HCT116 (cell line): ENCODE measurements at regions not wholly inside any gene's neighbourhood (a gene's known extent, or its start where the extent isn't known, plus 50 kb on each side); places are given as distances from the start of the nearest gene placed in this dataset.

Experiments
- ATAC-seq: fragments of 200-7000 bp; cut with Tn5 transposase; 2 replicates; pipeline ENCODE4 v1.9.1; 2020; ENCODE audit warnings: mild to moderate bottlenecking, moderate library complexity
- BruUV-seq: library from RNA; stranded (reverse); fragments of 400-500 nt; replicated peaks from 2 replicates; lab custom pipeline; 2021; lab: Mats Ljungman, UMichigan
- CTCF ChIA-PET: fragments of 300-600 bp; sonication (Branson Sonifier 250); formaldehyde crosslinking; loops from one replicate; lab custom pipeline; 2021; ENCODE audit warnings: antibody characterized with exemption; lab: Charles Lee
- POLR2A ChIA-PET: fragments of 300-600, 350-600 bp; sonication (Branson Sonifier 250); formaldehyde crosslinking; loops from one replicate; lab custom pipeline; 2021; ENCODE audit warnings: antibody characterized with exemption; lab: Charles Lee
- RAD21 ChIA-PET, 2 experiments: fragments of 300-600 bp; sonication (Branson Sonifier 250); formaldehyde crosslinking; loops; one replicate each; lab custom pipeline; 2023; ENCODE audit warnings: low total read pairs in 2 of 2; ENCODE audit not compliant: uncharacterized antibody in 2 of 2, unreplicated experiment in 2 of 2, low non-redundant PET in 1 of 2; lab: Charles Lee
- DNase-seq: peaks from one replicate; pipeline ENCODE4 v3.0.0-alpha.2; 2010; ENCODE audit warnings: low read depth, low spot score
- H2AFZ ChIP-seq: fragments of 200-600 bp; shearing (Covaris generic), sonication (generic); 2 replicates; pipeline ENCODE4 v1.6.1; 2017; ENCODE audit warnings: low read depth, mixed run types, mixed read lengths, antibody characterized with exemption, low read length; ENCODE audit not compliant: poor library complexity, severe bottlenecking
- H3K27ac ChIP-seq: 2 replicates; pipeline ENCODE4 v1.5.1; 2012; ENCODE audit warnings: low read depth, low read length
- H3K27me3 ChIP-seq: fragments of 200-600 bp; sonication (generic); 2 replicates; pipeline ENCODE4 v1.6.1; 2016; ENCODE audit warnings: mixed run types, low read length, mixed read lengths; ENCODE audit not compliant: insufficient read depth
- H3K36me3 ChIP-seq, 2 experiments: fragments of 200-500 bp in 1 of 2; fragments of 200-600 bp in 1 of 2; sonication (Bioruptor generic) in 1 of 2; sonication (generic) in 1 of 2; 2 replicates each; pipeline versions ENCODE4 v1.5.1 to v1.6.1; 2014 to 2016; ENCODE audit warnings: low read length in 2 of 2, inconsistent platforms in 1 of 2, mixed read lengths in 1 of 2, mixed run types in 1 of 2; ENCODE audit not compliant: insufficient read depth in 2 of 2, control insufficient read depth in 1 of 2
- H3K4me1 ChIP-seq, 2 experiments: fragments of 200-600 bp in 1 of 2; sonication (generic) in 1 of 2; 2 replicates each; pipeline versions ENCODE4 v1.5.1 to v1.6.1; 2012 to 2017; ENCODE audit warnings: low read length in 2 of 2, inconsistent platforms in 1 of 2, mild to moderate bottlenecking in 1 of 2, mixed read lengths in 1 of 2, mixed run types in 1 of 2, moderate library complexity in 1 of 2; ENCODE audit not compliant: insufficient read depth in 2 of 2, control insufficient read depth in 1 of 2
- H3K4me2 ChIP-seq: fragments of 200-600 bp; sonication (generic); 2 replicates; pipeline ENCODE4 v1.6.1; 2017; ENCODE audit warnings: mixed run types, low read length, mixed read lengths
- H3K4me3 ChIP-seq, 2 experiments: fragments of 200-600 bp in 1 of 2; sonication (generic) in 1 of 2; replicated peaks in 1 of 2; 2 replicates each; pipeline ENCODE4 v1.5.1; 2011 to 2016; ENCODE audit warnings: low read length in 2 of 2, control low read depth in 1 of 2, low read depth in 1 of 2, mild to moderate bottlenecking in 1 of 2, mixed read lengths in 1 of 2, mixed run types in 1 of 2
- H3K79me2 ChIP-seq: fragments of 200-600 bp; sonication (generic); 2 replicates; pipeline ENCODE4 v1.6.1; 2017; ENCODE audit warnings: mild to moderate bottlenecking, mixed run types, low read length, moderate library complexity, mixed read lengths; ENCODE audit not compliant: insufficient read depth
- H3K9ac ChIP-seq: fragments of 200-600 bp; sonication (generic); 2 replicates; pipeline ENCODE4 v1.6.1; 2016; ENCODE audit warnings: low read length, mixed read lengths
- H3K9me2 ChIP-seq: fragments of 200-600 bp; sonication (generic), shearing (Covaris generic); 2 replicates; pipeline ENCODE4 v1.6.1; 2017; ENCODE audit warnings: mixed run types, mild to moderate bottlenecking, moderate library complexity; ENCODE audit not compliant: insufficient read depth
- H3K9me3 ChIP-seq, 2 experiments: fragments of 200-500 bp in 1 of 2; fragments of 200-600 bp in 1 of 2; sonication (Bioruptor generic) in 1 of 2; sonication (generic) in 1 of 2; 2 replicates each; pipeline ENCODE4 v1.6.1; 2014 to 2017; ENCODE audit warnings: low read length in 2 of 2, mixed read lengths in 2 of 2, inconsistent platforms in 1 of 2, low read depth in 1 of 2, mild to moderate bottlenecking in 1 of 2, mixed run types in 1 of 2, moderate library complexity in 1 of 2; ENCODE audit not compliant: control insufficient read depth in 1 of 2, insufficient read depth in 1 of 2
- H4K20me1 ChIP-seq: fragments of 200-600 bp; sonication (generic), shearing (Covaris generic); 2 replicates; pipeline ENCODE4 v1.6.1; 2017; ENCODE audit warnings: mixed run types, mild to moderate bottlenecking, moderate library complexity; ENCODE audit not compliant: insufficient read depth
- CEBPB ChIP-seq: IDR thresholded peaks from 2 replicates; pipeline ENCODE4 v1.6.1; 2012; ENCODE audit warnings: low read depth
- EGR1 ChIP-seq: IDR thresholded peaks from 2 replicates; pipeline ENCODE4 v1.6.1; 2012; ENCODE audit warnings: low read depth
- EZH2phosphoT487 ChIP-seq: fragments of 200-600 bp; IDR thresholded peaks from 2 replicates; pipeline ENCODE4 v1.6.1; 2018; ENCODE audit warnings: antibody characterized with exemption, borderline replicate concordance
- FOSL1 ChIP-seq: IDR thresholded peaks from 2 replicates; pipeline ENCODE4 v1.6.1; 2012; ENCODE audit warnings: low read depth
- JUND ChIP-seq: IDR thresholded peaks from 2 replicates; pipeline ENCODE4 v1.6.1; 2012
- RAD21 ChIP-seq: IDR thresholded peaks from 2 replicates; pipeline ENCODE4 v1.6.1; 2012; ENCODE audit warnings: low read depth, mild to moderate bottlenecking
- SRF ChIP-seq: IDR thresholded peaks from 2 replicates; pipeline ENCODE4 v1.6.1; 2012; ENCODE audit warnings: low read depth
- ZFX ChIP-seq: fragments of 450-650 bp; IDR thresholded peaks from 2 replicates; pipeline ENCODE4 v1.6.1; 2017
- intact Hi-C: fragments of 100-400 bp; cut with micrococcal nuclease; formaldehyde crosslinking; loops from 2 replicates; pipeline ENCODE4 v1.10.0; 2022
- TF ChIP-seq, protein P1 (sequence below): IDR thresholded peaks from 2 replicates; pipeline ENCODE4 v1.6.1; 2011; ENCODE audit warnings: mild to moderate bottlenecking, low read length, moderate library complexity; ENCODE audit not compliant: insufficient replicate concordance; ENCODE audit errors: extremely low read depth
- TF ChIP-seq, protein P2 (sequence below): IDR thresholded peaks from 2 replicates; pipeline ENCODE4 v1.6.1; 2012
- TF ChIP-seq, protein P3 (sequence below): IDR thresholded peaks from 2 replicates; pipeline ENCODE4 v1.6.1; 2012; ENCODE audit warnings: low read depth
- TF ChIP-seq, protein P4 (sequence below), 3 experiments: fragments of 200-600 bp in 1 of 3; sonication (generic) in 1 of 3; IDR thresholded peaks in 2 of 3; conservative IDR thresholded peaks in 1 of 3; 2 replicates each; pipeline ENCODE4 v1.5.1; 2012 to 2017; ENCODE audit warnings: low read depth in 2 of 3, low read length in 2 of 3, antibody characterized with exemption in 1 of 3, borderline replicate concordance in 1 of 3, control low read depth in 1 of 3, mild to moderate bottlenecking in 1 of 3, mixed read lengths in 1 of 3, mixed run types in 1 of 3, moderate library complexity in 1 of 3; ENCODE audit not compliant: insufficient read depth in 1 of 3

DNA sequence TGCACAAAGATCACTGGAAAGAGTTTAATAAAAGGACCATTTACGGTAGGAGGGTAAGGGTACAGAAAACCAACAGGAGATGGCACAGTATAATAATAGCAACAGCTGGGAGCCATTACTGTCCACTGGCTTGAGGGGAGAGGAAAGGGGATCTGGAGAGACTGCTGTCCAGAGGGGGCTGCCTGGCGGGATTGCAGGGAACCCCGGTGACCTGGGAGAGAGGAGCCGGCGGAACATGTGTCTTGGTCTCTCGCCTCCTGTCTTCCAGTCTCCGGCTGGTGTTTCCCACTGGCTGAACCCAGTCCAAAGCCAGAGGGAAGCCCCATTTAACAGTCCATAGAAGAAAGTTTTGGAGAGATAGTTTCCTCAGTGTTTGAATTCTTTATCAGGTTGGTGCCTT, 57.5 kb upstream of the PODXL start:
- H3K27me3 ChIP-seq: no peaks in the 10 kb centered on the region
- TF ChIP-seq ZFX: no peak
- no peak for TF ChIP-seq EGR1
- TF ChIP-seq, protein P1, sequence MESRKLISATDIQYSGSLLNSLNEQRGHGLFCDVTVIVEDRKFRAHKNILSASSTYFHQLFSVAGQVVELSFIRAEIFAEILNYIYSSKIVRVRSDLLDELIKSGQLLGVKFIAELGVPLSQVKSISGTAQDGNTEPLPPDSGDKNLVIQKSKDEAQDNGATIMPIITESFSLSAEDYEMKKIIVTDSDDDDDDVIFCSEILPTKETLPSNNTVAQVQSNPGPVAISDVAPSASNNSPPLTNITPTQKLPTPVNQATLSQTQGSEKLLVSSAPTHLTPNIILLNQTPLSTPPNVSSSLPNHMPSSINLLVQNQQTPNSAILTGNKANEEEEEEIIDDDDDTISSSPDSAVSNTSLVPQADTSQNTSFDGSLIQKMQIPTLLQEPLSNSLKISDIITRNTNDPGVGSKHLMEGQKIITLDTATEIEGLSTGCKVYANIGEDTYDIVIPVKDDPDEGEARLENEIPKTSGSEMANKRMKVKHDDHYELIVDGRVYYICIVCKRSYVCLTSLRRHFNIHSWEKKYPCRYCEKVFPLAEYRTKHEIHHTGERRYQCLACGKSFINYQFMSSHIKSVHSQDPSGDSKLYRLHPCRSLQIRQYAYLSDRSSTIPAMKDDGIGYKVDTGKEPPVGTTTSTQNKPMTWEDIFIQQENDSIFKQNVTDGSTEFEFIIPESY: no peak
- no peak for TF ChIP-seq CEBPB
- TF ChIP-seq, protein P2, sequence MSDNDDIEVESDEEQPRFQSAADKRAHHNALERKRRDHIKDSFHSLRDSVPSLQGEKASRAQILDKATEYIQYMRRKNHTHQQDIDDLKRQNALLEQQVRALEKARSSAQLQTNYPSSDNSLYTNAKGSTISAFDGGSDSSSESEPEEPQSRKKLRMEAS: no peak
- no peak for TF ChIP-seq SRF
- no peak for TF ChIP-seq RAD21
- no peak overlapping the region for H3K27ac ChIP-seq
- ATAC-seq (no peak), DNase-seq (no peak)
- no peaks in the 10 kb centered on the region for H3K4me1 ChIP-seq
- ChIA-PET RAD21 (no interaction called here), POLR2A (no interaction called here), CTCF (no interaction called here)
- no peaks in the 10 kb centered on the region for H3K36me3 ChIP-seq
- no peaks in the 10 kb centered on the region for H3K9me2 ChIP-seq
- H3K79me2 ChIP-seq: no peaks in the 10 kb centered on the region
- intact Hi-C loops: no loop called here
- no peaks in the 10 kb centered on the region for H4K20me1 ChIP-seq
- H3K4me3 ChIP-seq: no peak overlapping the region
- no peak overlapping the region for H3K4me2 ChIP-seq
- H2AFZ ChIP-seq: no peak overlapping the region
- no TSS peak for BruUV-seq
- H3K9me3 ChIP-seq: no peaks in the 10 kb centered on the region
- no peak overlapping the region for H3K9ac ChIP-seq

DNA sequence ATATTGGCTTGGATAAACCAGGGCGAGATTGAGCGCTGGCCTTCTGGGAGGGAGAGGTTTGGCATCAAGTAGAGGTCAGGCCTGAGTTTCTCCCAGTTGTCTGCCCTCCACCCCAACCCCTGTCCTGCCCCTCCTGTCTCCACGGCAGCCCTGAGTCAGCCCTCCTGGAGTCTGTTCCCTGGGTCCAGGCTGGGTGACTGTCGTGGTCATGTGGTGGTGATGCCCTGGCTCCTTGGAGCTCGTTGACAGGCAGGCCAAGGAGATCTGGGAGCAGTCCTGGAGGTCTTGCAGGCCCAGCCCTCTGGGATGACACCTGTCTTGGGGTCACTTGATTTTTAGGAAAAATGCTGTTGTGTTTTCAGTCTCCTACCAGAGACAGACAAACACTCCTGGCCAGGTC, 53.6 kb upstream of the PODXL start:
- H3K4me2 ChIP-seq: no peak overlapping the region
- no peaks in the 10 kb centered on the region for H3K4me1 ChIP-seq
- DNase-seq (no peak), ATAC-seq (no peak)
- H3K27ac ChIP-seq: no peak overlapping the region
- ChIA-PET POLR2A (no interaction called here), RAD21 (no interaction called here), CTCF (no interaction called here)
- no peak overlapping the region for H3K4me3 ChIP-seq
- no peaks in the 10 kb centered on the region for H3K36me3 ChIP-seq
- H4K20me1 ChIP-seq: no peaks in the 10 kb centered on the region
- no peaks in the 10 kb centered on the region for H3K79me2 ChIP-seq
- BruUV-seq: no TSS peak
- no peak overlapping the region for H2AFZ ChIP-seq
- no peak overlapping the region for H3K9ac ChIP-seq
- TF ChIP-seq RAD21: no peak
- TF ChIP-seq EGR1: no peak
- TF ChIP-seq, protein P3, sequence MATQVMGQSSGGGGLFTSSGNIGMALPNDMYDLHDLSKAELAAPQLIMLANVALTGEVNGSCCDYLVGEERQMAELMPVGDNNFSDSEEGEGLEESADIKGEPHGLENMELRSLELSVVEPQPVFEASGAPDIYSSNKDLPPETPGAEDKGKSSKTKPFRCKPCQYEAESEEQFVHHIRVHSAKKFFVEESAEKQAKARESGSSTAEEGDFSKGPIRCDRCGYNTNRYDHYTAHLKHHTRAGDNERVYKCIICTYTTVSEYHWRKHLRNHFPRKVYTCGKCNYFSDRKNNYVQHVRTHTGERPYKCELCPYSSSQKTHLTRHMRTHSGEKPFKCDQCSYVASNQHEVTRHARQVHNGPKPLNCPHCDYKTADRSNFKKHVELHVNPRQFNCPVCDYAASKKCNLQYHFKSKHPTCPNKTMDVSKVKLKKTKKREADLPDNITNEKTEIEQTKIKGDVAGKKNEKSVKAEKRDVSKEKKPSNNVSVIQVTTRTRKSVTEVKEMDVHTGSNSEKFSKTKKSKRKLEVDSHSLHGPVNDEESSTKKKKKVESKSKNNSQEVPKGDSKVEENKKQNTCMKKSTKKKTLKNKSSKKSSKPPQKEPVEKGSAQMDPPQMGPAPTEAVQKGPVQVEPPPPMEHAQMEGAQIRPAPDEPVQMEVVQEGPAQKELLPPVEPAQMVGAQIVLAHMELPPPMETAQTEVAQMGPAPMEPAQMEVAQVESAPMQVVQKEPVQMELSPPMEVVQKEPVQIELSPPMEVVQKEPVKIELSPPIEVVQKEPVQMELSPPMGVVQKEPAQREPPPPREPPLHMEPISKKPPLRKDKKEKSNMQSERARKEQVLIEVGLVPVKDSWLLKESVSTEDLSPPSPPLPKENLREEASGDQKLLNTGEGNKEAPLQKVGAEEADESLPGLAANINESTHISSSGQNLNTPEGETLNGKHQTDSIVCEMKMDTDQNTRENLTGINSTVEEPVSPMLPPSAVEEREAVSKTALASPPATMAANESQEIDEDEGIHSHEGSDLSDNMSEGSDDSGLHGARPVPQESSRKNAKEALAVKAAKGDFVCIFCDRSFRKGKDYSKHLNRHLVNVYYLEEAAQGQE: no peak
- no peak for TF ChIP-seq EZH2phosphoT487
- TF ChIP-seq JUND: no peak
- TF ChIP-seq, protein P4, sequence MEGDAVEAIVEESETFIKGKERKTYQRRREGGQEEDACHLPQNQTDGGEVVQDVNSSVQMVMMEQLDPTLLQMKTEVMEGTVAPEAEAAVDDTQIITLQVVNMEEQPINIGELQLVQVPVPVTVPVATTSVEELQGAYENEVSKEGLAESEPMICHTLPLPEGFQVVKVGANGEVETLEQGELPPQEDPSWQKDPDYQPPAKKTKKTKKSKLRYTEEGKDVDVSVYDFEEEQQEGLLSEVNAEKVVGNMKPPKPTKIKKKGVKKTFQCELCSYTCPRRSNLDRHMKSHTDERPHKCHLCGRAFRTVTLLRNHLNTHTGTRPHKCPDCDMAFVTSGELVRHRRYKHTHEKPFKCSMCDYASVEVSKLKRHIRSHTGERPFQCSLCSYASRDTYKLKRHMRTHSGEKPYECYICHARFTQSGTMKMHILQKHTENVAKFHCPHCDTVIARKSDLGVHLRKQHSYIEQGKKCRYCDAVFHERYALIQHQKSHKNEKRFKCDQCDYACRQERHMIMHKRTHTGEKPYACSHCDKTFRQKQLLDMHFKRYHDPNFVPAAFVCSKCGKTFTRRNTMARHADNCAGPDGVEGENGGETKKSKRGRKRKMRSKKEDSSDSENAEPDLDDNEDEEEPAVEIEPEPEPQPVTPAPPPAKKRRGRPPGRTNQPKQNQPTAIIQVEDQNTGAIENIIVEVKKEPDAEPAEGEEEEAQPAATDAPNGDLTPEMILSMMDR (IDR thresholded peaks at IDR 0.05 in 2 of 3, conservative IDR thresholded peaks at IDR 0.05 in 1 of 3; ENCODE audit: borderline replicate concordance in 1 of 3, insufficient read depth in 1 of 3, low read depth in 2 of 3, low read length in 2 of 3): no peak
- TF ChIP-seq CEBPB: no peak
- TF ChIP-seq SRF: no peak
- TF ChIP-seq FOSL1: no peak
- no peaks in the 10 kb centered on the region for H3K9me3 ChIP-seq
- intact Hi-C loops: no loop called here
- no peaks in the 10 kb centered on the region for H3K9me2 ChIP-seq
- no peaks in the 10 kb centered on the region for H3K27me3 ChIP-seq
